K562 (cell line): ENCODE measurements at regions not wholly inside any gene's neighbourhood (a gene's known extent, or its start where the extent isn't known, plus 50 kb on each side); places are given as distances from the start of the nearest gene placed in this dataset.

ENCODE experiments used
- ATAC-seq: fragments of 200-7000 bp; cut with Tn5 transposase; 3 replicates; pipeline ENCODE4 v1.9.1; 2020; ENCODE audit warnings: moderate library complexity
- BruUV-seq: library from RNA; stranded (reverse); fragments of 400-500 nt; replicated peaks from 2 replicates; lab custom pipeline; 2021; lab: Mats Ljungman, UMichigan
- CTCF ChIA-PET: fragments of 300-600 bp; formaldehyde crosslinking; extraction: SDS; loops from one replicate; lab custom pipeline; 2021; ENCODE audit warnings: low intra/inter-chr PET ratio; lab: Yijun Ruan, JAX
- POLR2A ChIA-PET: fragments of 300-600, 350-650 bp; sonication (Branson Sonifier 250); formaldehyde crosslinking; extraction: SDS; loops from one replicate; lab custom pipeline; 2021; ENCODE audit warnings: antibody characterized with exemption, inconsistent platforms; lab: Yijun Ruan, JAX
- DNase-seq, 4 experiments: peaks; one replicate each; pipeline versions ENCODE4 v3.0.0 to v3.0.0-alpha.2; 2011 to 2018; ENCODE audit warnings: low spot score in 3 of 4, mixed read lengths in 3 of 4; ENCODE audit errors: extremely low read depth in 1 of 4
- FAIRE-seq: peaks from 2 replicates; lab custom pipeline; 2011; peaks lifted over from hg19 to GRCh38; lab: Jason Lieb, UNC
- H2AFZ ChIP-seq: 2 replicates; pipeline ENCODE4 v1.6.0; 2011; ENCODE audit warnings: low read depth, low read length, control low read depth, inconsistent platforms
- H3K27ac ChIP-seq: fragments of 200-600 bp; 3 replicates; pipeline ENCODE4 v1.8.0; 2011; ENCODE audit warnings: low read depth, mild to moderate bottlenecking, control low read depth, inconsistent platforms, low read length, moderate library complexity, mixed read lengths; ENCODE audit errors: extremely low read depth
- H3K27me3 ChIP-seq, 2 experiments: fragments of 300-600 bp in 1 of 2; 2 replicates in 1 of 2; 3 replicates in 1 of 2; pipeline versions ENCODE4 v1.6.0 to v1.8.0; 2011; ENCODE audit warnings: inconsistent platforms in 2 of 2, low read length in 2 of 2, mild to moderate bottlenecking in 1 of 2, mixed read lengths in 1 of 2, moderate library complexity in 1 of 2; ENCODE audit not compliant: control insufficient read depth in 2 of 2, insufficient read depth in 2 of 2
- H3K36me3 ChIP-seq: fragments of 300-600 bp; 3 replicates; pipeline ENCODE4 v1.8.0; 2011; ENCODE audit warnings: mild to moderate bottlenecking, low read length, inconsistent platforms; ENCODE audit not compliant: control insufficient read depth, insufficient read depth
- H3K4me1 ChIP-seq, 2 experiments: fragments of 200-600 bp in 1 of 2; replicated peaks in 1 of 2; 2 replicates in 1 of 2; 3 replicates in 1 of 2; pipeline versions ENCODE4 v1.5.1 to v1.8.0; 2011; ENCODE audit warnings: inconsistent platforms in 2 of 2, low read length in 2 of 2, mild to moderate bottlenecking in 1 of 2, mixed read lengths in 1 of 2, moderate library complexity in 1 of 2; ENCODE audit not compliant: control insufficient read depth in 2 of 2, insufficient read depth in 2 of 2
- H3K4me2 ChIP-seq: 2 replicates; pipeline ENCODE4 v1.6.1; 2011; ENCODE audit warnings: low read length, control low read depth, inconsistent platforms, mixed read lengths; ENCODE audit not compliant: insufficient read depth
- H3K4me3 ChIP-seq: fragments of 200-600 bp; sonication (generic), shearing (Covaris generic); 2 replicates; pipeline ENCODE4 v1.5.1; 2016; ENCODE audit warnings: control low read depth, inconsistent platforms
- H3K79me2 ChIP-seq: fragments of 200-600 bp; 3 replicates; pipeline ENCODE4 v1.8.0; 2011; ENCODE audit warnings: low read length, inconsistent platforms; ENCODE audit not compliant: control insufficient read depth, insufficient read depth
- H3K9ac ChIP-seq, 2 experiments: 2 replicates each; pipeline versions ENCODE4 v1.6.0 to v1.6.1; 2011; ENCODE audit warnings: low read depth in 2 of 2, low read length in 2 of 2, control low read depth in 1 of 2, inconsistent platforms in 1 of 2, mild to moderate bottlenecking in 1 of 2, mixed read lengths in 1 of 2; ENCODE audit not compliant: insufficient read depth in 1 of 2
- H3K9me1 ChIP-seq: one replicate; pipeline ENCODE4 v1.6.0; 2011; ENCODE audit warnings: inconsistent platforms, mild to moderate bottlenecking, low read length, moderate library complexity; ENCODE audit not compliant: control insufficient read depth, insufficient read depth
- H3K9me3 ChIP-seq: replicated peaks from 2 replicates; pipeline ENCODE4 v1.5.1; 2011; ENCODE audit warnings: low read depth, low read length, inconsistent platforms; ENCODE audit not compliant: control insufficient read depth, insufficient read depth
- H4K20me1 ChIP-seq: replicated peaks from 2 replicates; pipeline ENCODE4 v1.6.1; 2011; ENCODE audit warnings: low read length, inconsistent platforms, mixed read lengths; ENCODE audit not compliant: control insufficient read depth, insufficient read depth
- ATF3 ChIP-seq, 2 experiments: fragments of 450-650 bp in 1 of 2; sonication (generic) in 1 of 2; formaldehyde crosslinking in 1 of 2; IDR thresholded peaks in 1 of 2; conservative IDR thresholded peaks in 1 of 2; 2 replicates each; pipeline versions ENCODE4 v1.6.1 to v1.8.1; 2016 to 2023; ENCODE audit warnings: mild to moderate bottlenecking in 2 of 2, moderate library complexity in 2 of 2, inconsistent platforms in 1 of 2, missing genetic modification reagents in 1 of 2
- CAMTA2 ChIP-seq: fragments of 250-450 bp; sonication (Bioruptor Pico); conservative IDR thresholded peaks from 2 replicates; pipeline ENCODE4 v1.5.1; 2022
- FOSL1 ChIP-seq: fragments of 200-800 bp; sonication (Bioruptor generic); conservative IDR thresholded peaks from 2 replicates; pipeline ENCODE4 v1.6.1; 2016; ENCODE audit warnings: missing genetic modification characterization, missing compliant biosample characterization
- NFIC ChIP-seq: fragments of 450-650 bp; IDR thresholded peaks from 2 replicates; pipeline ENCODE4 v1.6.1; 2017; ENCODE audit warnings: mild to moderate bottlenecking, inconsistent platforms
- SRSF1 ChIP-seq: fragments of 200-400 bp; formaldehyde crosslinking; IDR thresholded peaks from 2 replicates; pipeline ENCODE4 v1.6.1; 2017; ENCODE audit warnings: mild to moderate bottlenecking, low read depth, low read length, moderate library complexity
- TFAM ChIP-seq: fragments of 250-450 bp; sonication (Bioruptor Pico); conservative IDR thresholded peaks from 2 replicates; pipeline ENCODE4 v1.5.0; 2021; ENCODE audit warnings: mild to moderate bottlenecking, moderate library complexity
- WGBS: fragments of 100-300 bp; shearing (Covaris generic); methylation state at CpG from one replicate; pipeline ENCODE4 v1.1.6; 2016; ENCODE audit warnings: low coverage, mixed read lengths; ENCODE audit not compliant: insufficient coverage; ENCODE audit errors: missing lambda C conversion rate; 5-methylcytosine and 5-hydroxymethylcytosine counted together
- in situ Hi-C: fragments of 300-500 bp; cut with MboI; formaldehyde crosslinking; loops from 4 replicates; pipeline ENCODE4 v1.15.0; 2018; ENCODE audit warnings: inconsistent platforms, mixed read lengths
- intact Hi-C: fragments of 100-400 bp; cut with micrococcal nuclease; formaldehyde crosslinking; loops from 2 replicates; pipeline ENCODE4 v1.14.2; 2022
- TF ChIP-seq, protein P1 (sequence below): fragments of 250-450 bp; sonication (Bioruptor Pico); IDR thresholded peaks from 2 replicates; pipeline ENCODE4 v1.5.0; 2020; ENCODE audit warnings: mild to moderate bottlenecking

- H3K27ac ChIP-seq, result no peak overlapping the region
- FAIRE-seq, result no peak
- no peaks in the 10 kb centered on the region for H3K79me2 ChIP-seq
- ATAC-seq, result no peak; the same call in 2 of the 3 replicates
- H3K36me3 ChIP-seq, result no peaks in the 10 kb centered on the region
- ChIA-PET CTCF (no interaction called here), POLR2A (interaction anchor here (1.0 kb wide), 1 partner anchor 12 kb away, joined by 4 read pairs; no protein-coding TSS in a partner anchor)
- WGBS, result 16% methylated on average over 8 of the region's 14 CpGs
- H3K9me3 ChIP-seq, result no peaks in the 10 kb centered on the region
- H3K4me1 ChIP-seq, result peaks cover 0 to 4% of the 10 kb centered on the region in 2 experiments; a peak in 2 of 5 replicates
- in situ Hi-C loops, result no loop called here
- H2AFZ ChIP-seq, result 0 out of 2 replicates have a peak overlapping the region, but pooled peaks have one; percentile 32
- H3K27me3 ChIP-seq, result no peaks in the 10 kb centered on the region
- TF ChIP-seq SRSF1 (no peak), FOSL1 (tag) (0 out of 2 replicates have a peak, but pooled peaks have one; percentile 23), CAMTA2 (CRISPR knock-in tag) (no peak), NFIC (peak; percentile 53), TFAM (CRISPR knock-in tag) (no peak), ATF3 (IDR thresholded peaks at IDR 0.05) (peak; percentile 52), ATF3 (CRISPR knock-in tag; conservative IDR thresholded peaks at IDR 0.05) (no peak)
- TF ChIP-seq, protein P1, sequence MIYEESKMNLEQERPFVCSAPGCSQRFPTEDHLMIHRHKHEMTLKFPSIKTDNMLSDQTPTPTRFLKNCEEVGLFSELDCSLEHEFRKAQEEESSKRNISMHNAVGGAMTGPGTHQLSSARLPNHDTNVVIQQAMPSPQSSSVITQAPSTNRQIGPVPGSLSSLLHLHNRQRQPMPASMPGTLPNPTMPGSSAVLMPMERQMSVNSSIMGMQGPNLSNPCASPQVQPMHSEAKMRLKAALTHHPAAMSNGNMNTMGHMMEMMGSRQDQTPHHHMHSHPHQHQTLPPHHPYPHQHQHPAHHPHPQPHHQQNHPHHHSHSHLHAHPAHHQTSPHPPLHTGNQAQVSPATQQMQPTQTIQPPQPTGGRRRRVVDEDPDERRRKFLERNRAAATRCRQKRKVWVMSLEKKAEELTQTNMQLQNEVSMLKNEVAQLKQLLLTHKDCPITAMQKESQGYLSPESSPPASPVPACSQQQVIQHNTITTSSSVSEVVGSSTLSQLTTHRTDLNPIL (CRISPR knock-in tag), result no peak
- TF ChIP-seq, all 486 proteins: peak for 3
- H3K4me3 ChIP-seq, result no peak overlapping the region
- no peaks in the 10 kb centered on the region for H4K20me1 ChIP-seq
- H3K9ac ChIP-seq, result no peak overlapping the region
- H3K9me1 ChIP-seq, result no peaks in the 10 kb centered on the region
- no peak overlapping the region for H3K4me2 ChIP-seq
- peak in 1 of 4 experiments; percentile 7 for DNase-seq
- BruUV-seq, result no TSS peak
- intact Hi-C loops, result no loop called here
These were observed 67.6 kb downstream of the PJA1 start for GRCh38 chrX:69097451-69098236.
